ES-I3 (cell line): ENCODE measurements at regions not wholly inside any gene's neighbourhood (a gene's known extent, or its start where the extent isn't known, plus 50 kb on each side); places are given as distances from the start of the nearest gene placed in this dataset.
"Not testable (repeated sequence)": the region's sequence is repeated elsewhere in the genome, so short reads cannot be mapped to it uniquely, and the experiment has no call there.

Experiments
- H3K36me3 ChIP-seq: 2 replicates; pipeline ENCODE4 v1.6.1; 2013; ENCODE audit warnings: mild to moderate bottlenecking, low read length, control low read depth, moderate library complexity; ENCODE audit not compliant: insufficient read depth
- H3K4me1 ChIP-seq: 2 replicates; pipeline ENCODE4 v1.6.1; 2013; ENCODE audit warnings: mild to moderate bottlenecking, control low read depth, low read length; ENCODE audit not compliant: insufficient read depth
- H3K9ac ChIP-seq: 2 replicates; pipeline ENCODE4 v1.6.1; 2013; ENCODE audit warnings: low read depth, mild to moderate bottlenecking, low read length, moderate library complexity
- H3K9me3 ChIP-seq: 2 replicates; pipeline ENCODE4 v1.6.1; 2013; ENCODE audit warnings: mild to moderate bottlenecking, low read length, moderate library complexity; ENCODE audit not compliant: control insufficient read depth, insufficient read depth

DNA sequence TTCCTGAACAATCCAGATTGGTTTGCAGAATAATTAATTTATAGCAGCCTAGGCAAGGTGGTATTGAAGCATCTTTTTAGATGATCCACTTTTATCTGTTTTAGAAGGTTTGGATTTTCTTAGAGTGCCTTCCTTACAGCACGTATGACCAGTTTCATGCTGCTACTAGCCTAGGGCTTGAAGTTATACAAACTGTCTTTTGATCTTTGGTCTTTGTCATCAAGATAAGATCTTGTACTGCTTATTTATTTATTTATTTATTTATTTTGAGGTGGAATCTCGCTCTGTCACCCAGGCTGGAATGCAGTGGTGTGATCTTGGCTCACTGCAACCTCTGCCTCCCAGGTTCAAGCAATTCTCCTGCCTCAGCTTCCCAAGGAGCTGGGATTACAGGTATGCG is 68.5 kb upstream of the TGM3 start:
- not testable (repeated sequence) for H3K4me1 ChIP-seq, H3K9me3 ChIP-seq, H3K36me3 ChIP-seq, H3K9ac ChIP-seq

DNA sequence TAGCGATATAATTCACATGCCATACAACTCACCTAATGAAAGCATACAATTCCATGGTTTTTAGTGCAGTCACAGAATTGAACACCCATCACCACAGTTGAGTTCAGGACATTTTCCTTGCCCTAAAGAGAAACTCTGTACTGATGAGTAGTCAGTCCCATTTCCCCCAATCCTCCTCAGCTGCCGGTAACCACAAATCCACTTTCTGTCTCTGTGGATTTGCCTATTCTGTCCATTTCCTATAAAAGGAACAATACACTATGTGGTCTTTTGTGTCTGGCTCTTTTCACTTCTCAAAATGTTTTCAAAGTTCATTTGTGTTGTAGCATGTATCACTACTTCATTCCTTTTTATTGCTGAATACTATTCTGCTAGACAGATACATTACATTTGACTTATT is 67.9 kb upstream of the TGM3 start:
- H3K36me3 ChIP-seq = no peaks in the 10 kb centered on the region
- H3K9me3 ChIP-seq = no peaks in the 10 kb centered on the region
- no peaks in the 10 kb centered on the region for H3K4me1 ChIP-seq
- no peak overlapping the region for H3K9ac ChIP-seq

DNA sequence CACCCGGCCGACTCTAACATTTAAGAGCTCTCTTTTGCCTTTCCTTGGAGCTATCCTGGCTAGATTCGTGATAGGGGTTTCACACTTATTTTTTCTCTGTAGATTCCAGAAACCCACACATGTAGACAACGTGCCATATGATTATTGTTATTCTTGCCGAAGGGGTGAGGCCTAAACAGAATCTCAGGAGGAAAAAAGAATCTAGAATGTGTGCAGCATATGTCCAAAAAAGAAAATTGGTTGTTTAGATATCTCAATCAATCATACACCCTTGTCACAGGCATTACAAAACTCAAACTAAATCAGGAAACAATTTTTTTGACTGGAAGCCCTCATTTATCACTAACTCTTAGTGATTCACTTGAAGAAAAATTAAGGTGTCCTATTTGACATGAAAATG is 66.9 kb upstream of the TGM3 start:
- H3K9me3 ChIP-seq = no peaks in the 10 kb centered on the region
- H3K4me1 ChIP-seq = no peaks in the 10 kb centered on the region
- no peaks in the 10 kb centered on the region for H3K36me3 ChIP-seq
- H3K9ac ChIP-seq = no peak overlapping the region

DNA sequence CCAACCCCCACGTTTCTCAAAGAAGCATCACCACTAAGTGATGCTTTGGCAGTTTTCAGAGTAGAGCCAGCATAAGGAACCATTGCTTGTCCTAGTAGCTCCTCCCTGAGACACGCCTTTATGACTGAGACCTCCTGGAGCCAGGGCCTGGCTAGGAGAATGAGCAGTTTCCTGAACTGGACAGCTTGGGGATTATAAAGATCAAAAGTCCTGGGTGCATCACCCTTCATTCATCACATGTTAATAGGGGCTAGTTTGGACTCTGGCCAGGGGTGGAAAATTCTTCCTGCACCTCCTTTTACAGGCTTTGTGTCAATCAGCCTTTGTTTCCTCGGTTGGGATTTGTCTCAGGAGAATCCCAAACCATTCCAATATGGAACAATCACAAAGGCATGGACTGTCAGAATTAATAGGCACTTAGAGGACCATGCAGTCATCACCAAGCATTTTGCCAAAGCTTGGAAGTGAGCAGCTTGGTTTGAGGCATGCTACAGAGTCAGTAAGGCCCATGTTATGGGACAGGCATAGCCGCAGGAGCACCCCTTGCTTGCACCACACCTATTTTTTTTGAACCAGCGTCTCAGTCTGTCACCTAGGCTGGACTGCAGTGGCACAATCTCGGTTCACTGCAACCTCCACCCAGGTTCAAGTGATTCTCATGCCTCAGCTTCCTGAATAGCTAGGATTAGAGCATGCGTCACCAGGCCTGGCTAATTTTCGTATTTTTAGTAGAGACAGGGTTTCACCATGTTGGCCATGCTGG is 64.9 kb upstream of the TGM3 start:
- no peaks in the 10 kb centered on the region for H3K36me3 ChIP-seq
- H3K4me1 ChIP-seq = peaks cover 8% of the 10 kb centered on the region
- no peak overlapping the region for H3K9ac ChIP-seq
- H3K9me3 ChIP-seq = no peaks in the 10 kb centered on the region

DNA sequence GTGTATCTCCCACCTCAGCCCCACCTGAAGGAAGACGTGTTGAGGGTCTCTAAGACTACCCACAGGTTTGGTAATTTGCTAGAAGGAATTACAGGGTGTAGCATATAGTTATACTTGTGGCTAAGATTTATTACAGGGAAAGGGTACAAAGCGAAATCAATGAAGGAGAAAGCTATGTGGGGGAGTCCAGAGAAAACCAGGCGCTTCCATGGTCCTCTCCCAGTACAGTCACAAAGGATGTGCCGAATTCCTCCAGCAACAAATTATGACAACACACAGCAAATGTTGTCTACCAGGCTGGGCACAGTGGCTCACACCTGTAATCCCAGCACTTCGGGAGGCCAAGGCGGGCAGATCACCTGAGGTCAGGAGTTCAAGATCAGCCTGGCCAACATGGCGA is 64.1 kb upstream of the TGM3 start:
- Histone ChIP-seq H3K9ac (no peak overlapping the region), H3K4me1 (peaks cover 8% of the 10 kb centered on the region), H3K36me3 (no peaks in the 10 kb centered on the region), H3K9me3 (no peaks in the 10 kb centered on the region)

DNA sequence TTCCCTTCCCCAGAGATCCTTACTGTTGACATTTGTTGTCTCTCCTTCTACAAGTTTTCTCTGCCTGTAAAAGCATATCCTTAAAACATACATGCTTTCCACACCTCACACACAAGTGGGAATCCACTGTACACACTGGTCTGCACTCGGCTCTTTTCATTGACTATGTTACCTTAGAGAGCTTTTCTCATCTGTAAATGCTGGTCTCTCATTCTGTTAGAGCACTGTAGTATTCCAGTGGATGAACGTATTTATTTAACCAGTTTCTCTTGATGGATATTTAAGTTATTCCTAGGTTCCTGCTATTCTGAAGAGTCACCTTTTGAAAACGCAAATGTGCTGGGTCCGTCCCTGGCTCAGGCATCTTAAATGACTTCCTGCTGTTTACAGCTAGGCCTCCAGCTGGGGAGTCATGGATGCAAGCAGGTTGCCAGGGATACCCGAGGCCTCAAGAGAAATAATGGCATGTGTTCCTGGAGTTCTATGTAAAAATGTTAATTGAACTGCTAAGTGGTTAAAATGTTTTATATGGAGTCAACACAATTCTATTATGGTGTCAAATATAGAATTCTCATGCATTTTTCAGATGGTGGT is 61.1 kb upstream of the TGM3 start:
- H3K9ac ChIP-seq = no peak overlapping the region
- peaks cover 12% of the 10 kb centered on the region for H3K4me1 ChIP-seq
- no peaks in the 10 kb centered on the region for H3K36me3 ChIP-seq
- H3K9me3 ChIP-seq = no peaks in the 10 kb centered on the region

DNA sequence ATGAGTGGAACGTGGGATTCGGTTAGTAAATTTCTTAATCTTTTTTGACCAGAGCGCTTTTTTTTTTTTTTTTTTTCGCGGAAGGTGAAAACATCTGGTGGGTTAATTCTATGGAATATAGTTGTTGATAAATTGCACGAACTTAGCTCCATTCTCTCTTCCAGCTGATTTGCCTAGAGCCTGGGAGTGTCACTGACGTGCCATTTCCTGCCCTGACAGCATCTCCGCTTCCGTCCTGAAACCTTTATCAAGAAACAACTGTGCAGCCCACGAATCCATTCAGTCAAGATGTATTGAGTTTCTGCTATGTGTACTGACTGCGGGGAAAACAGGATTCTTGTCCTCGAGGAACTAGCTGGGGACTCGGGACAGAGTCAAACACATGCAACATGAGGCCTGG is 59.5 kb upstream of the TGM3 start:
- H3K9me3 ChIP-seq = no peaks in the 10 kb centered on the region
- peaks cover 12% of the 10 kb centered on the region for H3K4me1 ChIP-seq
- H3K9ac ChIP-seq = no peak overlapping the region
- no peaks in the 10 kb centered on the region for H3K36me3 ChIP-seq

DNA sequence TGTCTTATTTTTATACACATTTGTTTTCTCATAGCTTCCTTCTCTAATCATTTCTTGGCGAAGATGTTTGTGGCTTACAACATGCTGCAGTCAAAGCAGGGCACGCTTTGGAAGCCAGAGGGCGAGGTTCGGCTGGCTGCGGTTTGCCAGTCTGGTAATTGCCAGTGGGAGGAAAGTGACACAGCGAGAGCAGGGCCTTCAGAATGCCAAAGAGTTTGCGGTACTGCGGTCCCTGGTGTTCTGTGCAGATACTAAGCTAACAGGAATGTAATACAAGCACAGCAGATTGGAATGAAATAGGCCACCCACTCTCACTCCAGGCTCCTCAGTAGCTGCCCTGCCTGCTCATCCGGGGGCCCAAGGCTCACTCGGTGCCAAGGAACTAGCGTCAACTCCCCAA is 58.7 kb upstream of the TGM3 start:
- no peaks in the 10 kb centered on the region for H3K36me3 ChIP-seq
- H3K9me3 ChIP-seq = no peaks in the 10 kb centered on the region
- H3K9ac ChIP-seq = no peak overlapping the region
- peaks cover 12% of the 10 kb centered on the region for H3K4me1 ChIP-seq

DNA sequence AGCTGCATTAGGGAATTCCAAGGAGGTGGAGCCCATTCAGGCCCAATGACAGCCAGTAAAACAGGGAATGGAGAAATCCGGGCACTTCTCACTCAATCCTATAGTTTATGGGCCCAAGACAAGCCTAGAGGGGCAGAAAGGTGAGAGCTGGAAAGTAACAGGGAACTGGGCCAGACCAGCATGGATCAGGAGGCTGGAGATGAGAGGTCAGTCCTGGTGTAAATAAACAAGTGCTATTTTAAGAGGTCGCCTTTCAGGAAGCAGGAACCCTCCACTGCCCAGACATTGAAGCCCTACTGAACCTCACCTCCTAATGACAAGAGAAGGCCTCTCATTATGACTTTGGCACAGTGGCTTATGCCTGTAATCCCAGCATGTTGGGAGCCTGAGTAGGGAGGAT is 57.2 kb upstream of the TGM3 start:
- no peak overlapping the region for H3K9ac ChIP-seq
- no peaks in the 10 kb centered on the region for H3K9me3 ChIP-seq
- H3K36me3 ChIP-seq = no peaks in the 10 kb centered on the region
- peaks cover 12% of the 10 kb centered on the region for H3K4me1 ChIP-seq

DNA sequence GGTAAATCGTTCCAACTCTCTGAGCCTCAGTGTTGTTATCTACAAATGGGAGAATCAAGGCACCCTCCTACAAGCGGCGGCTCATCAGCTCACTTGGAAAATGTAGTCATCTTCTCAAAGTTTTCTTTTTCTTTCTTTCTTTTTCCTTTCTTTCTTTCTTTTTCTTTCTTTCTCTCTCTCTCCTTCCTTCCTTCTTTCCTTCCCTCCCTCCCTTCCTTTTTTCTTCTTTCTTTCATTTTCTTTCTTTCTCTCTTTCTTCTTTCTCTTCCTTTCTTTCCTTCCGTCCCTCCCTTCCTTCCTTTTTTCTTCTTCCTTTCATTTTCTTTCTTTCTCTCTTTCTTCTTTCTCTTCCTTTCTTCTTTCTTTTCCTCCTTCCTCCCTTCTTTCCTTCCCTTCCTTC is 55.0 kb upstream of the TGM3 start:
- Histone ChIP-seq H3K36me3 (no peaks in the 10 kb centered on the region), H3K9me3 (no peaks in the 10 kb centered on the region), H3K9ac (no peak overlapping the region), H3K4me1 (peaks cover 18% of the 10 kb centered on the region)

DNA sequence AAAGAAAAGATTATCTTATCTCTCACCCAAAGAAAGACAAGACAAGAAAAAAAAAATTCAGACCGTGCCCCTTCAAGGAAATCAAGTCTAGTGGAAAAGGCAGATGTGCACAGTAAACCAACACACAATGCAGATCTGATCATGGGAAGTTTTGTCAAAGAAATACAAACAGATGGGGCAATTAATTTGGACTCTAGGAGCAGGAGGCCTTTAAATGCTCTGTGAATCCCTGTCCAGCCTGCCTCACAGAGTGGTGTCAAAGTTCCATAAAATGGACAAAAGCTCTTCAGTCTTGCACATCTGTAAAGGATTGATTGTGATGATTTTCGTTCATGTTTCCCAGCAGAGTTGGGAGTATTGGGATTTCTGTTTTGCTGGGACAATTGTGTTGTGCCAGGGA is 53.1 kb upstream of the TGM3 start:
- H3K9me3 ChIP-seq = no peaks in the 10 kb centered on the region
- H3K36me3 ChIP-seq = no peaks in the 10 kb centered on the region
- H3K9ac ChIP-seq = no peak overlapping the region
- H3K4me1 ChIP-seq = peaks cover 18% of the 10 kb centered on the region

DNA sequence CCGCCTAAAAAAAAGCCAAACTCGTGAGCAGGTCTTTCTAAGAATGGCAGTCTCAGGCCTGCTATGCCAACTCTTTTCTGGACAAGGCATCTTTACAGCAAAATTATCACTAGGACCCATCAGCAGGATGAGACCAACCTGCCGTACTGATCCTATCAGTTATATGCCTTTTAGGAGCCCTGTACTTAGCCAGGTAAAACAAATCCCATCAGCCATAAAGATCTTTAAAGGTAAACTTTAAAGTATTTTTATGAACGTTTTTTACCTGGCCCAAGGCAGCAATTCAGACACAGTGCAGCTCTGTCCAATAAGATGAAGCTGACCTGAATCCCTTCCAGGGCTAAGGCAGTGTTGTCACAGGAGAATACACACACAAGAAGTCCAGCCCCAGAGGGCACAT is 51.3 kb upstream of the TGM3 start:
- H3K4me1 ChIP-seq = peaks cover 18% of the 10 kb centered on the region
- no peaks in the 10 kb centered on the region for H3K36me3 ChIP-seq
- no peak overlapping the region for H3K9ac ChIP-seq
- no peaks in the 10 kb centered on the region for H3K9me3 ChIP-seq

DNA sequence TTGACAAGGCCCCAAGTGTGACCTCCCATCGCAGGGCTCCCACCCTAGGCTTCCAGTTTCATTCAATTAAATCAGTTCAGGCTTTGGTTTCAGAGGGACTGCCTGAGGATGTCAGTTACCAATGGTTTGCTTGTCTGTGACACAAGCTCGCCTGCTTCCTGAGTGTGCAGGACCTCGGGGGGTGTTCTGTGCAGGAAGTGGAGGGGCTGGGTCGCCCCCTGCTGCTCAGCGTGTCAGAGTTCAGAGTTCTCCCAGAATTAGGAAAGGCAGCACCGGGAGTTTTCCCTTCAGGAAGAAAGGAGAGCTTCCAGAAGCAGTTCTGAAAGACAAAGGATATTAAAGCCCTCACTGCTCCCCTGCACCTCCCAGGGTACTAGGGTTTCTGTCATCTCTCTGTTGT is 50.8 kb upstream of the TGM3 start:
- Histone ChIP-seq H3K9ac (no peak overlapping the region), H3K4me1 (peaks cover 18% of the 10 kb centered on the region), H3K9me3 (no peaks in the 10 kb centered on the region), H3K36me3 (no peaks in the 10 kb centered on the region)

DNA sequence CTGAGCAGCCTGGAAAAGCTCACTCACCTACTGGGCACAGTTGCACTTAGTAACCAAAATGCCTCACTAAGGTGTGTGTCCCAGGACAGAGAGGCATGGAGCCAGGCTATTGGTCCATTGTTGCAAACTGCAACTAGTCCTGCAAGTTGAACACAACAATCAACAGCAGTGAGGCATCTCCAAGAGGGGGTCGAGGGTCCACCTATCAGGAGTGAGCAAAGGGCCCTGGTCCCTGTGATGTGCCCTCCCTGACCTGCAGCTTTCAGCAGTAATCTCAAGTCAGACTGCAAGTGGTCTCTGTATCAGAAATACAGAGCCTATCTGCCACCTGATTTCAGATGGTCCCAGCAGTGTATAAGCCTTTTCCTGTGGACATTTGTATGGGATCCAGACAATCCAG is 50.2 kb upstream of the TGM3 start:
- no peaks in the 10 kb centered on the region for H3K36me3 ChIP-seq
- H3K9me3 ChIP-seq = no peaks in the 10 kb centered on the region
- H3K4me1 ChIP-seq = peaks cover 18% of the 10 kb centered on the region
- no peak overlapping the region for H3K9ac ChIP-seq
